ENCODE measurements at regions not wholly inside any gene's neighbourhood (a gene's known extent, or its start where the extent isn't known, plus 50 kb on each side); places are given as distances from the start of the nearest gene placed in this dataset.

DNA sequence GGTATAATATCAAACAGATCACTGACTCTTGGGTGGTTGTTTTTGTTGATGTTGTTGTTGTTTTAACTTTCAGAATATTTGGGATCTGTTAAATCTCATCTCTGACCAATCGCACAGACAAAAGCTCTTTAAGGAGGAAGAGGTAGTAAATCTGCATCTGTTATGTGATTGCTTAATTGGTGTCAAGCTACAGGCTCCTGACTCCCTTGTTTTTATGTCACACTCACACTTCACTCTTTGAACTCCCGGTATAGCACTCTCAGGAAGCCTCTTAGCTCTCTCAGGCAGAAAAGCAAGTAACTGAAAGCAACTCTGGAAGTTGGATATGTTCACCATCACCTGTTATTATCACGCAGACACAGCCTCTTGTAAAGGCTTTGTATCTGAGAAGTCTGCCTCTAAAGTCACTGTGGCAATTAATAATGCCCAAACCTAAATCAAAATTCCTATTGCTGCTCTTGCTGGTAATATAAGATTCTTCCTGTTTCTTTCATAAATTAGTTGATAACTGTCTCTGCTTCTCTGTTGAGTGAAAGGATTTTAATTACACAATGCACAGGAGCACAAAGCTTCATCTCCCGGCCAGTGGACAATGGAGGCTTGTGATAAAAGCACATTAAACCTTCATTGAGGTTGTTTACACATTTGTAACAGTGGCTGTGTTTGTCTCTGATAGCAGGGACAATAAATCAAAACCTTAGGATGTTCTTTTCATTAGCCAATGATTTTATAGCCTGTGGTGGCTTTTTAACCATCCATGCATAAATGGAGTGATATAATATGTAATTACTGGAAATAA, 576.7 kb downstream of the MFSD1 start:
- TF ChIP-seq CTCF (IDR thresholded peaks at IDR 0.05) = no peak
- no peak for TF ChIP-seq POLR2A (IDR thresholded peaks at IDR 0.05)
